Sigmoid colon (tissue), 6 donors: ENCODE measurements at regions not wholly inside any gene's neighbourhood (a gene's known extent, or its start where the extent isn't known, plus 50 kb on each side); places are given as distances from the start of the nearest gene placed in this dataset.
A peak's percentile ranks its signal among the peaks of the same experiment; 100 is the strongest.

Experiments used
- DNase-seq: peaks from one replicate; pipeline ENCODE4 v3.0.0-alpha.2; 2019
- H3K27ac ChIP-seq, 4 donors: fragments of 200-600 bp; sonication (generic); one replicate each; pipeline ENCODE4 v1.5.1; 2016 to 2019; ENCODE audit warnings: mild to moderate bottlenecking in 1 of 4
- H3K27me3 ChIP-seq, 3 donors: fragments of 200-600 bp; sonication (generic); one replicate each; pipeline ENCODE4 v1.5.1; 2019; ENCODE audit warnings: mild to moderate bottlenecking in 1 of 3
- H3K36me3 ChIP-seq, 4 donors: fragments of 200-600 bp; sonication (generic); one replicate each; pipeline ENCODE4 v1.5.1; 2016 to 2019
- H3K4me1 ChIP-seq, 4 donors: fragments of 200-600 bp; sonication (generic); one replicate each; pipeline ENCODE4 v1.5.1; 2017 to 2019
- H3K4me3 ChIP-seq, 4 donors: fragments of 200-600 bp; sonication (generic); one replicate each; pipeline ENCODE4 v1.5.1; 2017 to 2019; ENCODE audit warnings: mild to moderate bottlenecking in 2 of 4, moderate library complexity in 1 of 4
- H3K9me3 ChIP-seq, 4 donors: fragments of 200-600 bp in 3 of 4; sonication (generic) in 3 of 4; one replicate each; pipeline versions ENCODE4 v1.5.1 to v1.6.1; 2013 to 2019
- EP300 ChIP-seq, 4 donors: sonication (generic); formaldehyde crosslinking; IDR thresholded peaks; one replicate each; pipeline ENCODE4 v1.6.1; 2017; ENCODE audit warnings: antibody characterized with exemption in 4 of 4
- POLR2A ChIP-seq, 2 donors: fragments of 450-650 bp; IDR thresholded peaks; one replicate each; pipeline ENCODE4 v1.6.1; 2016; ENCODE audit warnings: antibody characterized with exemption in 2 of 2, mild to moderate bottlenecking in 2 of 2, moderate library complexity in 2 of 2
- POLR2AphosphoS5 ChIP-seq, 4 donors: sonication (generic); formaldehyde crosslinking; IDR thresholded peaks; one replicate each; pipeline ENCODE4 v1.6.1; 2017; ENCODE audit warnings: antibody characterized with exemption in 4 of 4
- WGBS, 2 donors: extraction: QIAGEN DNeasy Blood & Tissue Kit; methylation state at CpG; one replicate each; pipeline ENCODE4 v1.1.7; 2013; 5-methylcytosine and 5-hydroxymethylcytosine counted together
- intact Hi-C: fragments of 100-400 bp; cut with DNase I; formaldehyde crosslinking; loops from one replicate; pipeline ENCODE4 v1.15.1; 2023
- TF ChIP-seq, protein P1 (sequence below), 4 experiments: fragments of 450-650 bp in 3 of 4; fragments of 200-600 bp in 1 of 4; IDR thresholded peaks; one replicate each; pipeline ENCODE4 v1.5.1; 2016 to 2019; ENCODE audit warnings: antibody characterized with exemption in 4 of 4, mild to moderate bottlenecking in 3 of 4, moderate library complexity in 2 of 4
- donor health status: healthy with polysubstance abuse.
- donor health status: healthy.

DNA sequence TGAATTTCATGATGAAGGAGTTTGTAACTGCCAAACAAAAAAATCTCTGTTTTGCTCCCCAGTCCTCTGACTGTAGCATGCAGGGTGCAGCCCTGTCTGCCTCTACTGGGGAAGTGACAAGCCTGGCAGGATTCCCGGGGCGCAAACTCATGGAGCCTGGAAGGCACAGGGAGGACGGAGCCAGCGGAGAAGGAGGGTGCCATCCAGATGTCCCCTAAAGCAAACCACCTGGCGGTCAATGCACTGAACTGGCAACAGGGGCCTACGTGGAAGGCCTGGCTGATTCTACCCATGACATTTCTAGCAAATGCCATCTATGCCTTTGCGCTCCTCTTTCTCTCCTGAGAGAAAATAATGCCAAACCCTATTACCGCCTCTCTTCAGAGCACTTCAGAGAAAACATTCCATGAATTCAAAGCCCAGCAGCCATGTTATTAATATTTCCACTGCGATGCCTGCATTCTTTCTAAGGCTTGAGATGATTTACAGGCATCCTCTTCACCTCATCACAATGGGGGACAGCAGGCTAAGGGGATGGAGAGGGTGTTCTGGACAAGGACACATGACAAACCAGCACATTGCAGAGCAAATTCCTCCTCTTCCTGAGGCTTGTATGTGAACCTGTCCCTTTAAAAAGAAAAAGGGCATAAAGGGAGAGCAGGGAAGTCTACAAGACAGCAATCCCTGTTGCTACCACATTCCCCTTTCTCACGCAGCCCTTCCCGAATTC is 329.3 kb upstream of the NOCT start:
- Histone ChIP-seq H3K4me3 (no peak overlapping the region), H3K27me3 (no peaks in the 10 kb centered on the region), H3K4me1 (peaks cover 0 to 30% (median 15%) of the 10 kb centered on the region in 4 donors), H3K27ac (peak overlapping the region in 3 of 4 donors; percentile 1 to 56 (median 50)), H3K36me3 (no peaks in the 10 kb centered on the region), H3K9me3 (peaks cover 0 to 3% (median 0%) of the 10 kb centered on the region in 4 donors)
- TF ChIP-seq EP300 (IDR thresholded peaks at IDR 0.05) (no peak), POLR2AphosphoS5 (IDR thresholded peaks at IDR 0.05) (no peak), POLR2A (IDR thresholded peaks at IDR 0.05) (no peak)
- TF ChIP-seq, protein P1, sequence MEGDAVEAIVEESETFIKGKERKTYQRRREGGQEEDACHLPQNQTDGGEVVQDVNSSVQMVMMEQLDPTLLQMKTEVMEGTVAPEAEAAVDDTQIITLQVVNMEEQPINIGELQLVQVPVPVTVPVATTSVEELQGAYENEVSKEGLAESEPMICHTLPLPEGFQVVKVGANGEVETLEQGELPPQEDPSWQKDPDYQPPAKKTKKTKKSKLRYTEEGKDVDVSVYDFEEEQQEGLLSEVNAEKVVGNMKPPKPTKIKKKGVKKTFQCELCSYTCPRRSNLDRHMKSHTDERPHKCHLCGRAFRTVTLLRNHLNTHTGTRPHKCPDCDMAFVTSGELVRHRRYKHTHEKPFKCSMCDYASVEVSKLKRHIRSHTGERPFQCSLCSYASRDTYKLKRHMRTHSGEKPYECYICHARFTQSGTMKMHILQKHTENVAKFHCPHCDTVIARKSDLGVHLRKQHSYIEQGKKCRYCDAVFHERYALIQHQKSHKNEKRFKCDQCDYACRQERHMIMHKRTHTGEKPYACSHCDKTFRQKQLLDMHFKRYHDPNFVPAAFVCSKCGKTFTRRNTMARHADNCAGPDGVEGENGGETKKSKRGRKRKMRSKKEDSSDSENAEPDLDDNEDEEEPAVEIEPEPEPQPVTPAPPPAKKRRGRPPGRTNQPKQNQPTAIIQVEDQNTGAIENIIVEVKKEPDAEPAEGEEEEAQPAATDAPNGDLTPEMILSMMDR (IDR thresholded peaks at IDR 0.05) = no peak
- 87 to 88% methylated on average over 11 of the region's 11 CpGs for WGBS, 2 donors
- DNase-seq = peak; percentile 69
- intact Hi-C loops = loop anchor here (10.0 kb wide), 2 partner anchors 249 to 1151 kb away; partner anchors contain the start of gene PCDH18

DNA sequence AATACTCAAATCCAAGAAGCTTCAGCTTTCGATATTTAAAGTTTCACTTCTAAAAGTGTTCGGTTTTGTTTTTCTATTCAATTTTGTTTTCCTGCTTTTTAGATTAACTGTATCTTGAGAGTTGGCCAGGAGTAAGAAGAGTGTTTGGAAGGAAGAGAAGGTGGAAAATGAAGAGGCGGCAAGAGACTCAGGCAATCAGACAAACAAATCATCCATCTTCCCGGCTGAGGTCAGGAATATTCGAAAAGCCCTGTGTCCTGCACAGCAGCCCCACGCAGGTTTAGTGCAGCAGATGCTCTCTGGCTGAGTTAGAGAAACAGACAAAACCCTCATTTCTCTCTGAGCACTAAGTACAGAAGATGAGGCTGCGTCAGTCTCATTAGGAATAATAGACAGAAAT is 330.3 kb upstream of the NOCT start:
- DNase-seq = no peak
- 78 to 89% methylated on average over 7 of the region's 7 CpGs for WGBS, 2 donors
- no peaks in the 10 kb centered on the region for H3K27me3 ChIP-seq
- no peak for TF ChIP-seq POLR2AphosphoS5 (IDR thresholded peaks at IDR 0.05)
- TF ChIP-seq, protein P1 (IDR thresholded peaks at IDR 0.05) = no peak
- no peak for TF ChIP-seq EP300 (IDR thresholded peaks at IDR 0.05)
- no peak for TF ChIP-seq POLR2A (IDR thresholded peaks at IDR 0.05)
- no peaks in the 10 kb centered on the region for H3K36me3 ChIP-seq
- H3K27ac ChIP-seq = peak overlapping the region in 2 of 4 donors; percentile 50 to 56
- H3K4me1 ChIP-seq = peaks cover 0 to 37% (median 20%) of the 10 kb centered on the region in 4 donors
- intact Hi-C loops = loop anchor here (10.0 kb wide), 2 partner anchors 249 to 1151 kb away; partner anchors contain the start of gene PCDH18
- H3K4me3 ChIP-seq = no peak overlapping the region
- peaks cover 0 to 3% (median 0%) of the 10 kb centered on the region in 4 donors for H3K9me3 ChIP-seq

DNA sequence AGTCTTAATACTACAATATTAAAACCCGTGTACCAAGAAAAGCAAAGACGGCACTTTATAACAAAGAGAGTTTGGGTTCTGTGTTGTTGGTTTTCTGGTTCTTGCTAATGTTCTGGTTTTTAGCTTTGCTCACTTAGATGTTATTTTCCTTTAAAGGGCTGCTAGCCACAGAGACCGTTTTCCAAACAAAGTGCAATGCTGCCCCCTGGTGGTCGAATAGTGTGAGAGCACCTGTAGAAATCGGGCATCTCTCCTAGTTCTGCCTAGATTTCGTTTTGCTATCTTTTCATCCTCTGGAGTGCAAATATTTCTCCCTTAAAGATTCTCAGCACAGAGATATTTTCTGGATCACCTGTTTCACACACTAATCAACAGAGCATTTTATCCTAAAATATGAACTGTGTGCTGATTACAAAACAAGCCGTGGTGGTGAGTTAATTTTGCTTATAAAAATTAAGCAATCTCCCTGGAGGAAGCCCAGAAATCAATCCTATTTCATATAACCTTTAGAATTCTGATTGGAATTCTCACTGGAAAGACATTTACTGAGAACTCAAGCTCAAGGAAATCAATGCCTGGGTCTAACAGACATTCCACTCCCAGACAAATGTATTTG is 334.5 kb upstream of the NOCT start:
- 9 to 15% methylated on average over 7 of the region's 7 CpGs for WGBS, 2 donors
- DNase-seq = peak; percentile 89
- peaks cover 0 to 29% (median 13%) of the 10 kb centered on the region in 4 donors for H3K4me1 ChIP-seq
- no peak overlapping the region for H3K27ac ChIP-seq
- TF ChIP-seq, protein P1 (IDR thresholded peaks at IDR 0.05) = peak; percentile 50 to 91 (median 85)
- TF ChIP-seq EP300 (IDR thresholded peaks at IDR 0.05) = no peak
- intact Hi-C loops = loop anchor here (1.0 to 10.0 kb wide), 6 partner anchors 254 to 1554 kb away; partner anchors contain the start of gene PCDH18
- H3K36me3 ChIP-seq = no peaks in the 10 kb centered on the region
- peaks cover 0 to 3% (median 0%) of the 10 kb centered on the region in 4 donors for H3K9me3 ChIP-seq
- H3K27me3 ChIP-seq = no peaks in the 10 kb centered on the region
- H3K4me3 ChIP-seq = no peak overlapping the region

DNA sequence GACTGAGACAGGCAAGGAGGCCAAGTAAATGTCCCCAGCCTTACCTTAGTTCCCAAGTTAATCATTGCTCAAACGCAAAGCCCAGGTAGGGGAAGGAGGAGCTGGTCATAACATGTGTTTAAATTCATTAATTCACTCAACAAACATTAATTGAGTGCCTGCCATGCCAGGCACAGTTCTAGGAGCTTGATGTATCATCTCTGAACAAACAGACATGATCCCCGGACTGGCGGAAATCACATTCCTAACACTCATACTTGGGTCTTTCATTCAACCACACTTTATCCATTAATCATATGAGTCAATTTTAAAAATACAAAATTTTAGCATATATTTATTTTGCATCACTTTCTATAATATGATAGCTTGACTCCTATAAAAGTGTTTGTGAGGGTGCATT is 335.3 kb upstream of the NOCT start:
- Histone ChIP-seq H3K36me3 (no peaks in the 10 kb centered on the region), H3K4me3 (no peak overlapping the region), H3K27me3 (no peaks in the 10 kb centered on the region), H3K27ac (no peak overlapping the region), H3K9me3 (peaks cover 0 to 3% (median 0%) of the 10 kb centered on the region in 4 donors), H3K4me1 (peaks cover 0 to 21% (median 7%) of the 10 kb centered on the region in 4 donors)
- intact Hi-C loops = loop anchor here (2.0 to 10.0 kb wide), 5 partner anchors 255 to 1553 kb away; partner anchors contain the start of gene PCDH18
- TF ChIP-seq POLR2AphosphoS5 (IDR thresholded peaks at IDR 0.05) (no peak), EP300 (IDR thresholded peaks at IDR 0.05) (no peak), POLR2A (IDR thresholded peaks at IDR 0.05) (no peak)
- TF ChIP-seq, protein P1 (IDR thresholded peaks at IDR 0.05) = no peak
- no peak for DNase-seq
- WGBS, 2 donors = 78 to 87% methylated on average over 3 of the region's 3 CpGs
